Left renal cortex interstitium (tissue), 4 donors: ENCODE measurements at regions not wholly inside any gene's neighbourhood (a gene's known extent, or its start where the extent isn't known, plus 50 kb on each side); places are given as distances from the start of the nearest gene placed in this dataset.
"Not testable (repeated sequence)": the region's sequence is repeated elsewhere in the genome, so short reads cannot be mapped to it uniquely, and the experiment has no call there.

Experiments used
- DNase-seq, 4 donors: peaks; one replicate each; pipeline ENCODE4 v3.0.0-alpha.2; 2013; ENCODE audit warnings: low read depth in 4 of 4, low spot score in 2 of 4, missing footprints in 1 of 4

GRCh38 chr1:60826320-60827094 lies 255.9 kb upstream of the NFIA start:
- DNase-seq = no peak

GRCh38 chr1:60825593-60825992 lies 256.8 kb upstream of the NFIA start:
- no peak for DNase-seq

- DNase-seq = no peak
Observed at GRCh38 chr1:60823151-60823550, 259.2 kb upstream of the NFIA start.

DNA sequence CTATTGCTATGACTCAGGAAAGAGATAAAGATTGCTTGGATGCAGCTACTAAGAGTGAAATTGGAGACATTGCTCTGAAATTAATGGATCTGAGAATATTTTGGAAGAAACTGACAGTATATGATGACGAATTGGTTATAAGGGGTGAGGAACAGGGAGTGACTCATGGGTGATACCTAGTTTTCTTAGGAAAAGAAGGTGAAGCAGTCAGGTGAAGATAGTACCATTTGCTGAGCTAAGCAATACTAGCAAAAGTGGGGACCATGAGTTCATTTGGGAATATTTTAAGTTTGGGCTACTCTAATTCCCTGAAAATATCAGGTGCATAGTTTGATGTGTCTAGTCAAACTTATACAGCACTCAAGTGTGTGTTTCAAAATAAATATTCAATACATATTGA lies 260.1 kb upstream of the NFIA start:
- no peak for DNase-seq

DNA sequence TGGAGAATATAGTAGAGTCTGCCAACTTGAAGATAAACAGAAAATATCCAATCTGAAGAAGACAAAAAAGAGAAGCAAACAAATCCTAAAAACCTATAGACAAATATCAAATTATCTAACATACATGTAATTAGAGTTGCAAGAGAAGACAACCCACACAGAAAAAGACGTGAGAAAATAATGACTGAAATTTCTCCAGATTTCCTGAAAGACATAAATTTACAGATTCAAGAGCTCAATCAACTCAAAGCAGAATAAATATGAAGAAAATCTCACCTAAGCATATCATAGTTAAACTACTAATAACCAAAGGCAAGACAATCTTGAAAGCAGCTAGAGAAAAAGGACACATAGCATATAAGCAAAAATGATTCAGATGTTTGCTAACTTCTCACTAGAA lies 261.2 kb upstream of the NFIA start:
- no peak for DNase-seq

GRCh38 chr1:60818969-60819701 lies 263.2 kb upstream of the NFIA start:
- no peak for DNase-seq

DNA sequence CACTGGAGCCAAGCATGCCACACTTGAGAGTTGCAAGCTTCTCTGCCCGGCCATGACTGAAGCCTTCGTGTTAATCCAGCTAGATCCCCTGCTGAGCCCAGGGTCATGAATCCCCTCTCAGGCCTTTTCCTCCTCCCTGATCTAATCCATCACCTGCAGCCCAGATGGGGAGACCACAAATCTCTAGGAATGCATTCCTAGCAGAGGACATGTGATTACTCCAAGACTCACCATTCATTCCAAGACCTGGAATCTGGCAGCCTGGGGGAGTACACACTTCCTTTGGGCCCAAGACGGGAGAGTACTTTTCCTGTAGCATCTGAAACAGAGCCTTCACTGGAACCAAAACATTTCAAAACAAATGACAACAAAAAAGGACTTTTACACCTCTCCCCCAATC lies 269.3 kb upstream of the NFIA start:
- DNase-seq = no peak

- no peak for DNase-seq
Observed at GRCh38 chr1:60809204-60809980, 273.0 kb upstream of the NFIA start.

DNA sequence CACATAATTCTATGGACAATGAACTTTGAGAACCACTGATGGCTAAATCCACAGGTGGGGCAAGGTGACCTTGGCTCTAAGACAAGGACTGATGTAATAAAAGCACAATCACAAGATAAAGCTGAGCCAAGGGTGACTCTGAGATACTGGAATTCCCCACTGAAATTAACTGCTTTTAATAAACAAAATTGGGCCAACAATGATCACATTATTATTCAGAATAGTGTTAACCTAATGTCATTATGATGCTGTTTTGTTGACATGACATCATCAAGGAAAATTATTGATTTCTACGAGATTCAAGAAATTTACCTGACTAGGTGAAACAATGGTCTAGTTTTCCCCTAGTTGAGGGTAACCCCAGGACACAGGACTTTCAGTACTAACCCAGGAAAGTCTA lies 273.7 kb upstream of the NFIA start:
- DNase-seq = no peak

DNA sequence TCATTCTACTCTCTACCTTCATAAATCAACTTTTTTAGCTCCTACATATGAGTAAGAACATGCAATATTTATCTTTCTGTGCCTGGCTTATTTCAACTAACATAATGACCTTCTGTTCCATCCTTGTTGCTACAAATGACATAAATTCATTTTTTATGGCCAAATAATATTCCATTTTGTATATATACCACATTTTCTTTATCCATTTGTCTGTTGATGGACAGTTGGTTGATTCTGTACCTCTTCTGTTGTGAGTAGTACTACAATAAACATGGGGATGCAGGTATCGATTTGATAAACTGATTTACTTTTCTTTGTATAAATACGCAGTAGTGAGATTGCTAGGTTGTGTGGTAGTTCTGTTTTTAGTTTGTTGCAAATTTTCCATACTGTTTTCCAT lies 279.5 kb upstream of the NFIA start:
- DNase-seq = no peak

DNA sequence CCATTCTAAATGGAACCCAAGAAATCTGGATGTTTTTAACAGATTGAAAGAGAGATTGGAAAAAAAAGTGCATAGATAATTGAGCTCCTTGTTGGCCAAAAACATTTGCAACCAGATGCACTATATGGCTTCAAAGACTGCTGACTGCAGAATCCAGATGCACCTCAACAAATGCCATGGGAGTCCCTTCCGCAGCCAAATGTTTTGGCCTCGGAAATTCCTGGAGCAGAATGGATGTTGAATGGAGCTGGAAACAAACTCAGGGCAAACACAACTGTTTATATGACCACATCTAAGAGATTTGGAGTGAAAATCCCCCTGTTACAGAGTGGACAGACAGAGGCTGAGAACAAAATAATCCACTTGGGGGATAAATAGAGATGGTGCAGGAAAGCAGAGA lies 285.0 kb upstream of the NFIA start:
- DNase-seq = no peak

- no peak for DNase-seq
Observed at GRCh38 chr1:60791226-60791625, 291.1 kb upstream of the NFIA start.

DNA sequence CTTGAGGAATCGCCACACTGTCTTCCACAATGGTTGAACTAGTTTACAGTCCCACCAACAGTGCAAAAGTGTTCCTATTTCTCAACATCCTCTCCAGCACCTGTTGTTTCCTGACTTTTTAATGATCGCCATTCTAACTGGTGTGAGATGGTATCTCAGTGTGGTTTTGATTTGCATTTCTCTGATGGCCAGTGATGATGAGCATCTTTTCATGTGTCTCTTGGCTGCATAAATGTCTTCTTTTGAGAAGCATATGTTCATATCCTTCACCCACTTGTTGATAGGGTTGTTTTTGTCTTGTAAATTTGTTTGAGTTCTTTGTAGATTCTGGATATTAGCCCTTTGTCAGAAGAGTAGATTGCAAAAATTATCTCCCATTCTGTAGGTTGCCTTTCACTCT lies 309.3 kb upstream of the NFIA start:
- not testable (repeated sequence) for DNase-seq

DNA sequence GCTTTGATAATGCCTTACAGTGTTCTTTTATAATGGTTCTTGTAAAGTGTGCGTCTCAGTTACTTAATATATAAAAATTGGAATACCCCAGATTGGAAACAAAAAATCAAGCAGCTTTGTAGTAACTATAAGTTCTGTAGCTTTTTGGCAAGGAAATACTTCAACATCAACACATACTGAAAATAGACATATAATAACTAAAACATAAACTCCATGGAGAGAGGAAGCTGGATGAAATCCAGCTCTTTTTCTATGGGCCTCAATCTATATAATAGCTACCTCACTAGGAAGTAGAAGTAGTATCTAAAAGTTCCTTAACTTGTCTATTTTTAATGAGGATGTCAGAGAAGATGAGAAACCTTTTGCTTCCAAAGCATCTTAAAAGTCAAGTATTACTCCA lies 313.3 kb upstream of the NFIA start:
- DNase-seq = no peak

GRCh38 chr1:60765204-60765603 lies 317.2 kb upstream of the NFIA start:
- DNase-seq = no peak

DNA sequence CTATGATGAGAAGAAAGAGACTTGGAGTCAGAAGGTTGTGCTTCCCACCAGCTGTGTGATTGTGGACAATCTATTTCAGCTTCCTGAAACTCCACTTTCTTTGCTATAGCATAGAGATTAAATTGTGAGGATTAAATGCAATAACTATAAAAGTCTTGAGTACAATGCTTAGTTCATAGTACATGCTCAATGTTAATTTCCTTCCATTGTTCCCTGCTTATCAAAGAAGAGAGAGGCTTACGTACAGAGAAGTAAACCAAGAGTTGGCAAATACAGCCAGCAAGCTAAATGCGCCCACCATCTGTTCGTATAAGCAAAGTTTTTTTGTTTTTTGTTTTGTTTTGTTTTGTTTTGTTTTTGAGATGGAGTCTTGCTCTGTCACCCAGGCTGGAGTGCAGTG lies 317.9 kb upstream of the NFIA start:
- DNase-seq = no peak

GRCh38 chr1:60763741-60764140 lies 318.6 kb upstream of the NFIA start:
- DNase-seq = no peak

GRCh38 chr1:60762911-60763310 lies 319.4 kb upstream of the NFIA start:
- no peak for DNase-seq

GRCh38 chr1:60762176-60762575 lies 320.2 kb upstream of the NFIA start:
- no peak for DNase-seq

- DNase-seq = no peak
Observed at GRCh38 chr1:60759291-60759690, 323.1 kb upstream of the NFIA start.

GRCh38 chr1:60757485-60757884 lies 324.9 kb upstream of the NFIA start:
- no peak for DNase-seq
